SW480 (cell line): ENCODE measurements at regions not wholly inside any gene's neighbourhood (a gene's known extent, or its start where the extent isn't known, plus 50 kb on each side); places are given as distances from the start of the nearest gene placed in this dataset.

ENCODE experiments used
- DNase-seq: peaks from one replicate; pipeline ENCODE4 v3.0.0-alpha.2; 2016; ENCODE audit warnings: low spot score

- no peak for DNase-seq
Observed at GRCh38 chr13:97111756-97112155, 110.4 kb upstream of the MBNL2 start.

- no peak for DNase-seq
Observed at GRCh38 chr13:97112446-97113152, 109.5 kb upstream of the MBNL2 start.

- no peak for DNase-seq
Observed at GRCh38 chr13:97113231-97114001, 108.7 kb upstream of the MBNL2 start.

- DNase-seq = no peak
Observed at GRCh38 chr13:97114651-97115050, 107.5 kb upstream of the MBNL2 start.

GRCh38 chr13:97116754-97117153 is 105.4 kb upstream of the MBNL2 start:
- peak; percentile 8 for DNase-seq

- DNase-seq = no peak
Observed at GRCh38 chr13:97117388-97117910, 104.7 kb upstream of the MBNL2 start.

GRCh38 chr13:97119943-97120342 is 102.2 kb upstream of the MBNL2 start:
- no peak for DNase-seq

- DNase-seq = no peak
Observed at GRCh38 chr13:97120346-97120745, 101.8 kb upstream of the MBNL2 start.

GRCh38 chr13:97120976-97121375 is 101.2 kb upstream of the MBNL2 start:
- no peak for DNase-seq

- no peak for DNase-seq
Observed at GRCh38 chr13:97121894-97122293, 100.2 kb upstream of the MBNL2 start.

GRCh38 chr13:97122381-97122996 is 99.6 kb upstream of the MBNL2 start:
- DNase-seq = peak; percentile 29

- no peak for DNase-seq
Observed at GRCh38 chr13:97124206-97124605, 97.9 kb upstream of the MBNL2 start.

GRCh38 chr13:97124915-97125809 is 97.0 kb upstream of the MBNL2 start:
- DNase-seq = peak; percentile 30

GRCh38 chr13:97125810-97126738 is 96.1 kb upstream of the MBNL2 start:
- DNase-seq = no peak

GRCh38 chr13:97127842-97128241 is 94.3 kb upstream of the MBNL2 start:
- DNase-seq = no peak

GRCh38 chr13:97130190-97130589 is 91.9 kb upstream of the MBNL2 start:
- DNase-seq = no peak

GRCh38 chr13:97131447-97131846 is 90.7 kb upstream of the MBNL2 start:
- DNase-seq = no peak

GRCh38 chr13:97133554-97133953 is 88.6 kb upstream of the MBNL2 start:
- DNase-seq = no peak

- no peak for DNase-seq
Observed at GRCh38 chr13:97133955-97134354, 88.2 kb upstream of the MBNL2 start.

- DNase-seq = no peak
Observed at GRCh38 chr13:97134364-97135095, 87.6 kb upstream of the MBNL2 start.
